Fibroblast of lung (primary cell): ENCODE measurements at regions not wholly inside any gene's neighbourhood (a gene's known extent, or its start where the extent isn't known, plus 50 kb on each side); places are given as distances from the start of the nearest gene placed in this dataset.

ENCODE experiments used
- DNase-seq, 2 donors: peaks; one replicate each; pipeline versions ENCODE4 v3.0.0 to v3.0.0-alpha.2; 2010; ENCODE audit warnings: low read depth in 2 of 2
- H2AFZ ChIP-seq: 2 replicates; pipeline ENCODE4 v1.5.1; 2012; ENCODE audit warnings: low read length, control low read depth, inconsistent platforms
- H3K27ac ChIP-seq: 2 replicates; pipeline ENCODE4 v1.5.1; 2011; ENCODE audit warnings: low read length, control low read depth; ENCODE audit not compliant: insufficient read depth
- H3K27me3 ChIP-seq: 2 replicates; pipeline ENCODE4 v1.5.1; 2011; ENCODE audit warnings: mild to moderate bottlenecking, low read length; ENCODE audit not compliant: control insufficient read depth, insufficient read depth
- H3K36me3 ChIP-seq: 2 replicates; pipeline ENCODE4 v1.5.1; 2011; ENCODE audit warnings: low read length; ENCODE audit not compliant: control insufficient read depth, insufficient read depth
- H3K4me1 ChIP-seq: 2 replicates; pipeline ENCODE4 v1.5.1; 2011; ENCODE audit warnings: low read length; ENCODE audit not compliant: control insufficient read depth, insufficient read depth; ENCODE audit errors: extremely low read depth
- H3K4me2 ChIP-seq: 2 replicates; pipeline ENCODE4 v1.5.1; 2011; ENCODE audit warnings: low read length, control low read depth; ENCODE audit not compliant: insufficient read depth; ENCODE audit errors: extremely low read depth
- H3K4me3 ChIP-seq, 4 experiments: fragments of 200-600 bp in 1 of 4; sonication (generic) in 1 of 4; replicated peaks in 1 of 4; 2 replicates each; pipeline ENCODE4 v1.5.1; 2011 to 2016; ENCODE audit warnings: low read length in 4 of 4, low read depth in 3 of 4, mild to moderate bottlenecking in 3 of 4, control low read depth in 2 of 4, inconsistent platforms in 1 of 4, mixed read lengths in 1 of 4; ENCODE audit not compliant: insufficient read depth in 1 of 4; ENCODE audit errors: control extremely low read depth in 1 of 4
- H3K79me2 ChIP-seq: 2 replicates; pipeline ENCODE4 v1.5.1; 2012; ENCODE audit warnings: mild to moderate bottlenecking, low read length, inconsistent platforms; ENCODE audit not compliant: control insufficient read depth, insufficient read depth
- H3K9ac ChIP-seq: 2 replicates; pipeline ENCODE4 v1.5.1; 2011; ENCODE audit warnings: mild to moderate bottlenecking, low read length, control low read depth; ENCODE audit not compliant: insufficient read depth
- H3K9me3 ChIP-seq: 2 replicates; pipeline ENCODE4 v1.5.1; 2012; ENCODE audit warnings: low read depth, low read length; ENCODE audit not compliant: control insufficient read depth, insufficient read depth
- H4K20me1 ChIP-seq: 2 replicates; pipeline ENCODE4 v1.5.1; 2011; ENCODE audit warnings: low read length; ENCODE audit not compliant: control insufficient read depth, insufficient read depth; ENCODE audit errors: extremely low read depth
- CTCF ChIP-seq, 2 donors: IDR thresholded peaks in 1 of 2; conservative IDR thresholded peaks in 1 of 2; 1 replicate in 1 of 2; 2 replicates in 1 of 2; pipeline ENCODE4 v1.5.1; 2011 to 2012; ENCODE audit warnings: low read length in 2 of 2, control low read depth in 1 of 2, inconsistent platforms in 1 of 2, low read depth in 1 of 2, mild to moderate bottlenecking in 1 of 2
- EZH2 ChIP-seq: IDR thresholded peaks from 2 replicates; pipeline ENCODE4 v1.5.1; 2012; ENCODE audit warnings: low read length, control low read depth, mild to moderate bottlenecking; ENCODE audit errors: missing control alignments

DNA sequence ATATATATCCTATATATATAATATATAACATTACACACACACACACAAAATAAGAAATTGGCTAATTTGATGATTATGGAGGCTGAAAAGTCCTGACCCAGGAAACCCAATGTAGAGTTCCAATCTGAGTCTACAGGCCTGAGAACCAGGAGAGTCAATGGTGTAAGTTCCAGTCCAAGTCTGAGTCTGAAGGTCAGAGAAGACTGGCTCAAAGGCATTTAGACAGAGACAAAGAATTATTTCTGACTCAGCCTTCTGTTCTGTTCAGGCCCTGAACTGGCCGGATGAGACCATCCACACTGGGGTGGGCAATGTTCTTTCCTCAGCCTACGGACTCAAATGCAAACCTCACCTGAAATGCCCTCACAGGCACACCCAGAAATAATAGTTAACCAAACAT, 60.6 kb upstream of the STX18 start:
- no peak overlapping the region for H2AFZ ChIP-seq

DNA sequence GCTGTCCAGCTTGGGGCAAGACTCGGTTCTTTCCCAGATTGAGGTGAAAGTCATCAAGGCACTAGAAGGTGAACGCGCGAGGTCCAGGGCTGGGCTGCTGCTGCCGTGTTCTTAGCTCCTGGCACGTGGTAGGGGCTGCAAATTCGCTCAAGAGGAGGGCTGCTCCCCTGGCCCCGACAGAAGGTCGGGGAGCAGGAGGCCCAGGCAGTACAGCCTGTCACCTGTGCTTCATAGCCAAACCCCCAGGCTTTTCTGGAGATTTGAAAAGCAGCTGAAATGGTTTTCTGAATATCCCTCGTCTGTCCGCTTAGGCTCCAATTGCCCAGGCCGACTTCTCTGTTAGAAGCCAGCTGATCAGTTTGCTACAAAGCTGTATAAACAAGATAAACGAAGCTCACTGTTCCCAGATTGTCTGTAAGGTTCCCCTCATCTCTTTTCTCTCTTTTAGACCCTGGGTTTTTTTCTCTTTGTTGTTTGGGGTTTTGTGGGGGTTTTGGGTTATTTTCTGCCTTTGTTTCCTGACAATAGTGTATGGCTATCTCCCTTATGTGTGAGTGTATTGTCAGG, 60.0 kb upstream of the STX18 start:
- H3K4me2 ChIP-seq = no peak overlapping the region
- no peaks in the 10 kb centered on the region for H4K20me1 ChIP-seq
- no peak for TF ChIP-seq EZH2
- TF ChIP-seq CTCF (conservative IDR thresholded peaks at IDR 0.05 in 1 of 2, IDR thresholded peaks at IDR 0.05 in 1 of 2; ENCODE audit: low read depth in 1 of 2, low read length in 2 of 2) = no peak
- no peaks in the 10 kb centered on the region for H3K27me3 ChIP-seq
- H3K4me3 ChIP-seq = no peak overlapping the region
- no peaks in the 10 kb centered on the region for H3K9me3 ChIP-seq
- H3K36me3 ChIP-seq = no peaks in the 10 kb centered on the region
- H3K79me2 ChIP-seq = no peaks in the 10 kb centered on the region
- peaks cover 4% of the 10 kb centered on the region for H3K4me1 ChIP-seq
- H3K27ac ChIP-seq = no peak overlapping the region
- H2AFZ ChIP-seq = no peak overlapping the region
- DNase-seq = no peak
- no peak overlapping the region for H3K9ac ChIP-seq

More for the DNA sequence above, 60.6 kb upstream of the STX18 start:
- H3K27me3 ChIP-seq = no peaks in the 10 kb centered on the region
- no peak overlapping the region for H3K4me3 ChIP-seq
- H3K9me3 ChIP-seq = no peaks in the 10 kb centered on the region
- DNase-seq = no peak
- TF ChIP-seq CTCF (conservative IDR thresholded peaks at IDR 0.05 in 1 of 2, IDR thresholded peaks at IDR 0.05 in 1 of 2; ENCODE audit: low read depth in 1 of 2, low read length in 2 of 2) (no peak), EZH2 (no peak)
- H3K79me2 ChIP-seq = no peaks in the 10 kb centered on the region
- no peak overlapping the region for H3K9ac ChIP-seq
- no peak overlapping the region for H3K27ac ChIP-seq
- no peaks in the 10 kb centered on the region for H3K36me3 ChIP-seq
- H3K4me2 ChIP-seq = no peak overlapping the region
- peaks cover 4% of the 10 kb centered on the region for H3K4me1 ChIP-seq
- H4K20me1 ChIP-seq = no peaks in the 10 kb centered on the region

- H3K4me2 ChIP-seq = no peak overlapping the region
- no peak overlapping the region for H3K27ac ChIP-seq
- DNase-seq = no peak
- no peaks in the 10 kb centered on the region for H3K27me3 ChIP-seq
- H2AFZ ChIP-seq = no peak overlapping the region
- no peaks in the 10 kb centered on the region for H3K4me1 ChIP-seq
- H4K20me1 ChIP-seq = no peaks in the 10 kb centered on the region
- H3K9me3 ChIP-seq = no peaks in the 10 kb centered on the region
- no peak overlapping the region for H3K4me3 ChIP-seq
- H3K9ac ChIP-seq = no peak overlapping the region
- no peak for TF ChIP-seq EZH2
- no peak for TF ChIP-seq CTCF (conservative IDR thresholded peaks at IDR 0.05 in 1 of 2, IDR thresholded peaks at IDR 0.05 in 1 of 2; ENCODE audit: low read depth in 1 of 2, low read length in 2 of 2)
- H3K36me3 ChIP-seq = no peaks in the 10 kb centered on the region
- no peaks in the 10 kb centered on the region for H3K79me2 ChIP-seq
These were observed 57.8 kb upstream of the STX18 start for GRCh38 chr4:4599481-4600275.
